PC-3 (cell line): ENCODE measurements at regions not wholly inside any gene's neighbourhood (a gene's known extent, or its start where the extent isn't known, plus 50 kb on each side); places are given as distances from the start of the nearest gene placed in this dataset.

ENCODE experiments used
- ATAC-seq: fragments of 200-7000 bp; cut with Tn5 transposase; 2 replicates; pipeline ENCODE4 v1.9.1; 2020; ENCODE audit warnings: mild to moderate bottlenecking, moderate library complexity
- BruUV-seq: library from RNA; stranded (reverse); fragments of 400-500 nt; replicated peaks from 2 replicates; lab custom pipeline; 2021; lab: Mats Ljungman, UMichigan
- CTCF ChIA-PET: fragments of 300-600 bp; sonication (Branson Sonifier 250); formaldehyde crosslinking; loops from one replicate; lab custom pipeline; 2022; ENCODE audit warnings: antibody characterized with exemption; lab: Charles Lee
- POLR2A ChIA-PET: fragments of 300-600 bp; sonication (Branson Sonifier 250); formaldehyde crosslinking; loops from one replicate; lab custom pipeline; 2022; ENCODE audit warnings: antibody characterized with exemption; ENCODE audit not compliant: unreplicated experiment; lab: Charles Lee
- DNase-seq: peaks from one replicate; pipeline ENCODE4 v3.0.0-alpha.2; 2015
- H2AFZ ChIP-seq: fragments of 300-600 bp; sonication (generic); 2 replicates; pipeline ENCODE4 v1.6.0; 2016; ENCODE audit warnings: antibody characterized with exemption, low read length
- H3F3A ChIP-seq: fragments of 300-600 bp; sonication (generic); one replicate; pipeline ENCODE4 v1.6.0; 2017; ENCODE audit warnings: antibody characterized with exemption, low read length, control low read depth, mild to moderate bottlenecking; ENCODE audit not compliant: unreplicated experiment
- H3K27ac ChIP-seq: fragments of 300-600 bp; sonication (generic); 2 replicates; pipeline ENCODE4 v1.5.1; 2016; ENCODE audit warnings: mild to moderate bottlenecking, low read length
- H3K27me3 ChIP-seq: fragments of 300-600 bp; sonication (generic); 2 replicates; pipeline ENCODE4 v1.6.1; 2016; ENCODE audit warnings: low read length, mixed read lengths
- H3K36me3 ChIP-seq: fragments of 300-600 bp; sonication (generic); 2 replicates; pipeline ENCODE4 v1.6.1; 2016; ENCODE audit warnings: low read depth, mixed run types, low read length, mixed read lengths
- H3K4me1 ChIP-seq: fragments of 300-600 bp; sonication (generic); 2 replicates; pipeline ENCODE4 v1.5.1; 2016; ENCODE audit warnings: low read length; ENCODE audit not compliant: insufficient read depth
- H3K4me2 ChIP-seq: fragments of 300-600 bp; sonication (generic); 2 replicates; pipeline ENCODE4 v1.6.0; 2016; ENCODE audit warnings: low read length
- H3K4me3 ChIP-seq: fragments of 300-600 bp; sonication (generic); 2 replicates; pipeline ENCODE4 v1.5.1; 2016; ENCODE audit warnings: mild to moderate bottlenecking, low read length, mixed read lengths
- H3K79me2 ChIP-seq: fragments of 300-600 bp; sonication (generic); 2 replicates; pipeline ENCODE4 v1.6.1; 2017; ENCODE audit warnings: low read length, mixed read lengths
- H3K9ac ChIP-seq: fragments of 300-600 bp; sonication (generic); 2 replicates; pipeline ENCODE4 v1.6.0; 2016; ENCODE audit warnings: mild to moderate bottlenecking, low read length
- H3K9me2 ChIP-seq: fragments of 300-600 bp; sonication (generic); replicated peaks from 2 replicates; pipeline ENCODE4 v1.6.1; 2016; ENCODE audit warnings: mixed run types, low read length, mixed read lengths
- H3K9me3 ChIP-seq: fragments of 300-600 bp; sonication (generic); 2 replicates; pipeline ENCODE4 v1.6.1; 2016; ENCODE audit warnings: low read length, mixed read lengths
- H4K20me1 ChIP-seq: fragments of 300-600 bp; sonication (generic); 2 replicates; pipeline ENCODE4 v1.6.1; 2016; ENCODE audit warnings: low read length, mixed read lengths
- CTCF ChIP-seq: fragments of 300-600 bp; sonication (generic); conservative IDR thresholded peaks from 2 replicates; pipeline ENCODE4 v1.5.1; 2017; ENCODE audit warnings: antibody characterized with exemption, low read depth, mild to moderate bottlenecking, low read length
- EZH2 ChIP-seq: fragments of 300-600 bp; sonication (generic); IDR thresholded peaks from one replicate; pipeline ENCODE4 v1.6.1; 2017; ENCODE audit warnings: antibody characterized with exemption, mild to moderate bottlenecking, low read length; ENCODE audit not compliant: unreplicated experiment
- EZH2phosphoT487 ChIP-seq: fragments of 300-600 bp; sonication (generic); IDR thresholded peaks from 2 replicates; pipeline ENCODE4 v1.6.1; 2018; ENCODE audit warnings: mild to moderate bottlenecking, antibody characterized with exemption, low read length, borderline replicate concordance
- intact Hi-C: fragments of 100-400 bp; cut with micrococcal nuclease; formaldehyde crosslinking; loops from 2 replicates; pipeline ENCODE4 v1.9.0; 2023

- Histone ChIP-seq H3K27me3 (no peaks in the 10 kb centered on the region), H3K36me3 (no peaks in the 10 kb centered on the region), H3K4me1 (peaks cover 10% of the 10 kb centered on the region), H2AFZ (no peak overlapping the region), H3K27ac (no peak overlapping the region), H4K20me1 (no peaks in the 10 kb centered on the region), H3K9me2 (no peaks in the 10 kb centered on the region), H3K79me2 (no peaks in the 10 kb centered on the region), H3K4me3 (no peak overlapping the region), H3F3A (no peaks in the 10 kb centered on the region), H3K9ac (no peak overlapping the region), H3K4me2 (no peak overlapping the region), H3K9me3 (no peaks in the 10 kb centered on the region)
- TF ChIP-seq EZH2 (no peak), CTCF (no peak), EZH2phosphoT487 (no peak)
- no peak for DNase-seq
- BruUV-seq: no TSS peak
- POLR2A ChIA-PET: no interaction called here
- CTCF ChIA-PET: no interaction called here
- intact Hi-C loops: no loop called here
- no peak for ATAC-seq
Measured at GRCh38 chr5:124627815-124628595, 118.4 kb downstream of the ZNF608 start.

GRCh38 chr5:124626053-124626452 lies 120.4 kb downstream of the ZNF608 start:
- Histone ChIP-seq H3K9me3 (no peaks in the 10 kb centered on the region), H3K36me3 (no peaks in the 10 kb centered on the region), H3K9ac (no peak overlapping the region), H2AFZ (no peak overlapping the region), H3K79me2 (no peaks in the 10 kb centered on the region), H3K4me1 (peaks cover 10% of the 10 kb centered on the region), H3K9me2 (no peaks in the 10 kb centered on the region), H3K4me3 (no peak overlapping the region), H3F3A (no peaks in the 10 kb centered on the region), H3K27ac (no peak overlapping the region), H3K27me3 (no peaks in the 10 kb centered on the region), H3K4me2 (no peak overlapping the region), H4K20me1 (no peaks in the 10 kb centered on the region)
- DNase-seq (no peak), ATAC-seq (no peak)
- no peak for TF ChIP-seq EZH2
- TF ChIP-seq CTCF: no peak
- no peak for TF ChIP-seq EZH2phosphoT487
- BruUV-seq: no TSS peak
- ChIA-PET CTCF (no interaction called here), POLR2A (no interaction called here)
- intact Hi-C loops: no loop called here

GRCh38 chr5:124623265-124623664 lies 123.2 kb downstream of the ZNF608 start:
- no peak for ATAC-seq
- no peak overlapping the region for H2AFZ ChIP-seq
- intact Hi-C loops: no loop called here

More at GRCh38 chr5:124623265-124623664, 123.2 kb downstream of the ZNF608 start:
- Histone ChIP-seq H3K27me3 (no peaks in the 10 kb centered on the region), H3K79me2 (no peaks in the 10 kb centered on the region), H3K27ac (no peak overlapping the region), H3K9ac (no peak overlapping the region), H3K4me3 (no peak overlapping the region), H3K4me2 (no peak overlapping the region), H3K36me3 (no peaks in the 10 kb centered on the region), H3F3A (no peaks in the 10 kb centered on the region), H3K4me1 (no peaks in the 10 kb centered on the region), H3K9me2 (no peaks in the 10 kb centered on the region), H3K9me3 (no peaks in the 10 kb centered on the region), H4K20me1 (no peaks in the 10 kb centered on the region)
- TF ChIP-seq EZH2phosphoT487 (no peak), CTCF (no peak), EZH2 (no peak)
- no peak for DNase-seq
- no TSS peak for BruUV-seq
- POLR2A ChIA-PET: no interaction called here
- CTCF ChIA-PET: no interaction called here
